Vagina (tissue), 2 donors: ENCODE measurements at regions not wholly inside any gene's neighbourhood (a gene's known extent, or its start where the extent isn't known, plus 50 kb on each side); places are given as distances from the start of the nearest gene placed in this dataset.

Source experiments
- POLR2A ChIP-seq, 2 donors: fragments of 450-650 bp; IDR thresholded peaks; one replicate each; pipeline ENCODE4 v1.6.1; 2017; ENCODE audit warnings: antibody characterized with exemption in 2 of 2, mild to moderate bottlenecking in 2 of 2, moderate library complexity in 2 of 2
- POLR2AphosphoS5 ChIP-seq, 2 donors: sonication (generic); formaldehyde crosslinking; IDR thresholded peaks; one replicate each; pipeline ENCODE4 v1.9.0; 2017; ENCODE audit warnings: antibody characterized with exemption in 2 of 2, mild to moderate bottlenecking in 2 of 2, low read depth in 1 of 2; ENCODE audit not compliant: insufficient read depth in 1 of 2
- TF ChIP-seq, protein P1 (sequence below), 3 experiments: fragments of 450-650 bp in 2 of 3; fragments of 200-600 bp in 1 of 3; sonication (generic) in 1 of 3; IDR thresholded peaks; one replicate each; pipeline ENCODE4 v1.5.1; 2017 to 2019; ENCODE audit warnings: antibody characterized with exemption in 3 of 3, mild to moderate bottlenecking in 2 of 3, moderate library complexity in 2 of 3

- TF ChIP-seq, protein P1, sequence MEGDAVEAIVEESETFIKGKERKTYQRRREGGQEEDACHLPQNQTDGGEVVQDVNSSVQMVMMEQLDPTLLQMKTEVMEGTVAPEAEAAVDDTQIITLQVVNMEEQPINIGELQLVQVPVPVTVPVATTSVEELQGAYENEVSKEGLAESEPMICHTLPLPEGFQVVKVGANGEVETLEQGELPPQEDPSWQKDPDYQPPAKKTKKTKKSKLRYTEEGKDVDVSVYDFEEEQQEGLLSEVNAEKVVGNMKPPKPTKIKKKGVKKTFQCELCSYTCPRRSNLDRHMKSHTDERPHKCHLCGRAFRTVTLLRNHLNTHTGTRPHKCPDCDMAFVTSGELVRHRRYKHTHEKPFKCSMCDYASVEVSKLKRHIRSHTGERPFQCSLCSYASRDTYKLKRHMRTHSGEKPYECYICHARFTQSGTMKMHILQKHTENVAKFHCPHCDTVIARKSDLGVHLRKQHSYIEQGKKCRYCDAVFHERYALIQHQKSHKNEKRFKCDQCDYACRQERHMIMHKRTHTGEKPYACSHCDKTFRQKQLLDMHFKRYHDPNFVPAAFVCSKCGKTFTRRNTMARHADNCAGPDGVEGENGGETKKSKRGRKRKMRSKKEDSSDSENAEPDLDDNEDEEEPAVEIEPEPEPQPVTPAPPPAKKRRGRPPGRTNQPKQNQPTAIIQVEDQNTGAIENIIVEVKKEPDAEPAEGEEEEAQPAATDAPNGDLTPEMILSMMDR (IDR thresholded peaks at IDR 0.05) = no peak
- TF ChIP-seq POLR2A (IDR thresholded peaks at IDR 0.05) = no peak
- TF ChIP-seq POLR2AphosphoS5 (IDR thresholded peaks at IDR 0.05; ENCODE audit: insufficient read depth in 1 of 2, low read depth in 1 of 2) = no peak
Observed at GRCh38 chr7:34245246-34245645, 339.9 kb downstream of the BMPER start.
